Gastroesophageal sphincter (tissue), 4 donors: ENCODE measurements at regions not wholly inside any gene's neighbourhood (a gene's known extent, or its start where the extent isn't known, plus 50 kb on each side); places are given as distances from the start of the nearest gene placed in this dataset.

Source experiments
- ATAC-seq: fragments of 150-250 bp; one replicate; pipeline ENCODE4 v1.9.1; 2016; ENCODE audit warnings: mild to moderate bottlenecking, moderate library complexity
- H3K27ac ChIP-seq, 4 donors: fragments of 200-600 bp; sonication (generic) in 3 of 4; 1 replicate in 3 of 4; 2 replicates in 1 of 4; pipeline ENCODE4 v1.5.1; 2016 to 2019
- H3K27me3 ChIP-seq: fragments of 200-600 bp; sonication (generic); one replicate; pipeline ENCODE4 v1.5.1; 2019
- H3K36me3 ChIP-seq, 2 donors: fragments of 200-600 bp; sonication (generic); one replicate each; pipeline ENCODE4 v1.5.1; 2019; ENCODE audit warnings: control low read depth in 1 of 2
- H3K4me1 ChIP-seq, 3 donors: fragments of 200-600 bp; sonication (generic); 1 replicate in 2 of 3; 2 replicates in 1 of 3; pipeline ENCODE4 v1.5.1; 2016 to 2019; ENCODE audit warnings: control low read depth in 2 of 3
- H3K4me3 ChIP-seq, 2 donors: fragments of 200-600 bp; sonication (generic); one replicate each; pipeline ENCODE4 v1.5.1; 2019; ENCODE audit warnings: mild to moderate bottlenecking in 1 of 2, moderate library complexity in 1 of 2
- H3K9me3 ChIP-seq, 3 donors: fragments of 200-600 bp; sonication (generic); one replicate each; pipeline ENCODE4 v1.5.1; 2017 to 2019; ENCODE audit warnings: control low read depth in 2 of 3
- EP300 ChIP-seq: sonication (generic); formaldehyde crosslinking; IDR thresholded peaks from one replicate; pipeline ENCODE4 v1.6.1; 2017; ENCODE audit warnings: antibody characterized with exemption, mild to moderate bottlenecking
- POLR2A ChIP-seq, 2 donors: fragments of 450-650 bp; IDR thresholded peaks; one replicate each; pipeline ENCODE4 v1.6.1; 2017; ENCODE audit warnings: antibody characterized with exemption in 2 of 2, mild to moderate bottlenecking in 2 of 2, moderate library complexity in 1 of 2
- POLR2AphosphoS5 ChIP-seq: sonication (generic); formaldehyde crosslinking; IDR thresholded peaks from one replicate; pipeline ENCODE4 v1.6.1; 2017; ENCODE audit warnings: antibody characterized with exemption
- WGBS, 2 donors: methylation state at CpG; one replicate each; pipeline ENCODE4 v1.1.5; 2018; ENCODE audit warnings: low coverage in 1 of 2; 5-methylcytosine and 5-hydroxymethylcytosine counted together
- TF ChIP-seq, protein P1 (sequence below), 4 experiments: fragments of 200-600 bp in 2 of 4; fragments of 450-650 bp in 2 of 4; sonication (generic) in 1 of 4; IDR thresholded peaks; one replicate each; pipeline ENCODE4 v1.5.1; 2017 to 2019; ENCODE audit warnings: antibody characterized with exemption in 4 of 4, mild to moderate bottlenecking in 2 of 4, moderate library complexity in 2 of 4

GRCh38 chr15:38042707-38043445 lies 108.4 kb downstream of the TMCO5A start:
- Histone ChIP-seq H3K4me1 (no peaks in the 10 kb centered on the region), H3K36me3 (no peaks in the 10 kb centered on the region), H3K4me3 (no peak overlapping the region), H3K27me3 (no peaks in the 10 kb centered on the region), H3K27ac (no peak overlapping the region), H3K9me3 (no peaks in the 10 kb centered on the region)
- no peak for ATAC-seq
- WGBS, 2 donors, result 62 to 64% methylated on average over 5 to 9 of the region's 9 CpGs
- TF ChIP-seq POLR2A (IDR thresholded peaks at IDR 0.05), result no peak
- no peak for TF ChIP-seq EP300
- no peak for TF ChIP-seq POLR2AphosphoS5
- TF ChIP-seq, protein P1, sequence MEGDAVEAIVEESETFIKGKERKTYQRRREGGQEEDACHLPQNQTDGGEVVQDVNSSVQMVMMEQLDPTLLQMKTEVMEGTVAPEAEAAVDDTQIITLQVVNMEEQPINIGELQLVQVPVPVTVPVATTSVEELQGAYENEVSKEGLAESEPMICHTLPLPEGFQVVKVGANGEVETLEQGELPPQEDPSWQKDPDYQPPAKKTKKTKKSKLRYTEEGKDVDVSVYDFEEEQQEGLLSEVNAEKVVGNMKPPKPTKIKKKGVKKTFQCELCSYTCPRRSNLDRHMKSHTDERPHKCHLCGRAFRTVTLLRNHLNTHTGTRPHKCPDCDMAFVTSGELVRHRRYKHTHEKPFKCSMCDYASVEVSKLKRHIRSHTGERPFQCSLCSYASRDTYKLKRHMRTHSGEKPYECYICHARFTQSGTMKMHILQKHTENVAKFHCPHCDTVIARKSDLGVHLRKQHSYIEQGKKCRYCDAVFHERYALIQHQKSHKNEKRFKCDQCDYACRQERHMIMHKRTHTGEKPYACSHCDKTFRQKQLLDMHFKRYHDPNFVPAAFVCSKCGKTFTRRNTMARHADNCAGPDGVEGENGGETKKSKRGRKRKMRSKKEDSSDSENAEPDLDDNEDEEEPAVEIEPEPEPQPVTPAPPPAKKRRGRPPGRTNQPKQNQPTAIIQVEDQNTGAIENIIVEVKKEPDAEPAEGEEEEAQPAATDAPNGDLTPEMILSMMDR (IDR thresholded peaks at IDR 0.05), result no peak

DNA sequence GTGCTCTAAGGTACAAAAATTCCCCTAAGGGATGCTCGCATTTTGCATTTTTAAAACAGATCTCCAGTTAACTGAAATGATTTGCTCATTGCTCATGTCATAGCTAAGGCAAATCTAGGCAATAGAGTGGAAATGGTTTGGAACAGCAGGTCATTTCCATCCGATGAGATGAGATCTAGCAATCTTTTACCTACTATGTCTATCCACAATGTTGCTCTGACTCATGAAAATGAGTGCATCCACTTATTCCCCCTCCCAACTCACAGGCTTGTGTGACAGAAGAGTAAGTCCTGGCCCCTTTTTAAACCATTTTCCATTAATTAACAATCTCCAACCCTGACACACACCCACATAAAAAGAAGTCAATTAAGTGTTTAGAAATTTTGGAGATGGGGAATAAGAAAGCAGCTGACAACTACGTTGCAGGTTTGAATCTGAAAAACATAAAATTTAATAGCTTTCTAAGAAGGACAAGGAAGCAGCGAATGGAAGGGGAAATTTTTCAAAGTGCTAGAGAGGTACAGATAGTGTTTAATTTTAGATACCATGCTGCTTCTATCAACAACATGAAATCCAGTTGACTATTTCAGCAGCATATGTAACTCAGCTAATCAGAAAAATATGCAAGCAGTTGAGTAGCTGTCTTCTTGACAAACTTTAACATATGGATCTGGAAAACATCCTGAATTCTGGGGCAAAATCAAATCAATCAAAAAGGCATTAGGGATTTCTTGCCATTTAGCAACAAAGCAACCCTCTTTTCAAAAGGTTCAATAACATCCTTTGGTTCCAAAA lies 112.0 kb downstream of the TMCO5A start:
- no peaks in the 10 kb centered on the region for H3K4me1 ChIP-seq
- no peak overlapping the region for H3K4me3 ChIP-seq
- no peaks in the 10 kb centered on the region for H3K27me3 ChIP-seq
- no peaks in the 10 kb centered on the region for H3K9me3 ChIP-seq
- no peak overlapping the region for H3K27ac ChIP-seq
- WGBS, 2 donors, result 64 to 66% methylated on average over 4 of the region's 4 CpGs
- TF ChIP-seq EP300 (no peak), POLR2A (IDR thresholded peaks at IDR 0.05) (no peak), POLR2AphosphoS5 (no peak)
- TF ChIP-seq, protein P1 (IDR thresholded peaks at IDR 0.05), result no peak
- no peak for ATAC-seq
- no peaks in the 10 kb centered on the region for H3K36me3 ChIP-seq

DNA sequence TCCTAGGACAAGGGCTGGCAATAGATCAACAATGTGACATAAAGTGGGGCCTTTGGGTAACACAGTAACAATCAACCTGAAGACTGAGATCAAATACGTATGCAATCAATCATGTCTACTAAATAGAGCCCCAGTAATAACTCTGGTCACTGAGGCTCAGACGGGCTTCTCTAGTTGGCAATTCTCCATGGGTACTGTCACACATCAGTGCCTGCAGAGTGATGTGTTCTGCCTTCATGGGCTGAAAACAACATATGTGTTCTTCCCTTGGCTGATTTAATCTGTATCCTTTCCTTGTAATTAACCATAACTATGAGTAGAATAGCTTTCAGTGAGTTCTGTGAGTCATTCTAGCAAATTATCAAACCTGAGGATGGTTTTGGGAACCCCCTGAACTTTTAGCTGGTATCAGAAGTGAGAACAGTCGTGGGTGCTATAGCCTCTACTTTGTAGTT lies 113.6 kb downstream of the TMCO5A start:
- Histone ChIP-seq H3K27me3 (no peaks in the 10 kb centered on the region), H3K27ac (no peak overlapping the region), H3K9me3 (no peaks in the 10 kb centered on the region), H3K4me1 (no peaks in the 10 kb centered on the region), H3K36me3 (no peaks in the 10 kb centered on the region), H3K4me3 (no peak overlapping the region)
- TF ChIP-seq EP300, result no peak
- TF ChIP-seq, protein P1 (IDR thresholded peaks at IDR 0.05), result no peak
- no peak for TF ChIP-seq POLR2AphosphoS5
- TF ChIP-seq POLR2A (IDR thresholded peaks at IDR 0.05), result no peak
- ATAC-seq, result no peak
- 76 to 84% methylated on average over 2 to 3 of the region's 3 CpGs for WGBS, 2 donors

- H3K9me3 ChIP-seq, result no peaks in the 10 kb centered on the region
- TF ChIP-seq EP300 (no peak), POLR2AphosphoS5 (no peak), POLR2A (IDR thresholded peaks at IDR 0.05) (no peak)
- TF ChIP-seq, protein P1 (IDR thresholded peaks at IDR 0.05), result no peak
- ATAC-seq, result no peak
- H3K4me3 ChIP-seq, result no peak overlapping the region
- H3K27me3 ChIP-seq, result no peaks in the 10 kb centered on the region
- no peak overlapping the region for H3K27ac ChIP-seq
- no peaks in the 10 kb centered on the region for H3K36me3 ChIP-seq
- WGBS, 2 donors, result 88% methylated on average over 4 of the region's 4 CpGs
- no peaks in the 10 kb centered on the region for H3K4me1 ChIP-seq
Measured at GRCh38 chr15:38049891-38050290, 115.5 kb downstream of the TMCO5A start.
